Body of pancreas (tissue), 4 donors: ENCODE measurements at regions not wholly inside any gene's neighbourhood (a gene's known extent, or its start where the extent isn't known, plus 50 kb on each side); places are given as distances from the start of the nearest gene placed in this dataset.

Experiments
- POLR2A ChIP-seq, 3 donors: fragments of 450-650 bp; IDR thresholded peaks; one replicate each; pipeline ENCODE4 v1.6.1; 2016; ENCODE audit warnings: antibody characterized with exemption in 3 of 3, mild to moderate bottlenecking in 2 of 3
- TF ChIP-seq, protein P1 (sequence below), 7 experiments: fragments of 450-650 bp in 4 of 7; fragments of 200-600 bp in 3 of 7; sonication (generic) in 3 of 7; IDR thresholded peaks; one replicate each; pipeline ENCODE4 v1.5.1; 2016 to 2019; ENCODE audit warnings: antibody characterized with exemption in 7 of 7

DNA sequence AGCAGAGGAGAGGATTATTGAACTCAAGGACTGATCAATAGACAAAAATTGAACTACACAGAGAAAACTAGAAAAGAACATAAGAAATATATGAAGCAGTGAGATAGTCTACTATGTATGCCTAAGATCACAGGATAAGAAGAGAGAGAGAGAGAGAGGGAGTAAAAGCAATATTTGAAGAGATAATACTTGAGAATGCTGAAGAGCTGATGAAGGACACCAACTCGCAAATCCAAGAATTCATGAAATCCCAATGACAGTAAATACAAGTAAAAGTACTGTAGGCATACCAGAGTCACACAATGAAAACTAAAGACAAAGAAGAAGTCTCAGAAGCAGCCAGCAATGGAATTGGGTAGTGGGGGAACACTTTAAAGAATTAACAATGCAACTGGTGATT lies 260.1 kb upstream of the SPAG17 start:
- TF ChIP-seq, protein P1, sequence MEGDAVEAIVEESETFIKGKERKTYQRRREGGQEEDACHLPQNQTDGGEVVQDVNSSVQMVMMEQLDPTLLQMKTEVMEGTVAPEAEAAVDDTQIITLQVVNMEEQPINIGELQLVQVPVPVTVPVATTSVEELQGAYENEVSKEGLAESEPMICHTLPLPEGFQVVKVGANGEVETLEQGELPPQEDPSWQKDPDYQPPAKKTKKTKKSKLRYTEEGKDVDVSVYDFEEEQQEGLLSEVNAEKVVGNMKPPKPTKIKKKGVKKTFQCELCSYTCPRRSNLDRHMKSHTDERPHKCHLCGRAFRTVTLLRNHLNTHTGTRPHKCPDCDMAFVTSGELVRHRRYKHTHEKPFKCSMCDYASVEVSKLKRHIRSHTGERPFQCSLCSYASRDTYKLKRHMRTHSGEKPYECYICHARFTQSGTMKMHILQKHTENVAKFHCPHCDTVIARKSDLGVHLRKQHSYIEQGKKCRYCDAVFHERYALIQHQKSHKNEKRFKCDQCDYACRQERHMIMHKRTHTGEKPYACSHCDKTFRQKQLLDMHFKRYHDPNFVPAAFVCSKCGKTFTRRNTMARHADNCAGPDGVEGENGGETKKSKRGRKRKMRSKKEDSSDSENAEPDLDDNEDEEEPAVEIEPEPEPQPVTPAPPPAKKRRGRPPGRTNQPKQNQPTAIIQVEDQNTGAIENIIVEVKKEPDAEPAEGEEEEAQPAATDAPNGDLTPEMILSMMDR (IDR thresholded peaks at IDR 0.05): no peak
- TF ChIP-seq POLR2A (IDR thresholded peaks at IDR 0.05): no peak
